Progenitor cell of endocrine pancreas (in vitro differentiated cells): ENCODE measurements at regions not wholly inside any gene's neighbourhood (a gene's known extent, or its start where the extent isn't known, plus 50 kb on each side); places are given as distances from the start of the nearest gene placed in this dataset.

Experiments used
- DNase-seq: peaks from one replicate; pipeline ENCODE4 v3.0.0; 2021; ENCODE audit warnings: low spot score; ENCODE audit not compliant: unreplicated experiment
- H3K27ac Mint-ChIP-seq: 2 replicates; pipeline ENCODE4 v1.8.0; 2021; ENCODE audit warnings: mild to moderate bottlenecking, moderate library complexity, mixed read lengths
- H3K27me3 Mint-ChIP-seq: 2 replicates; pipeline ENCODE4 v1.8.0; 2021; ENCODE audit warnings: mixed read lengths
- H3K36me3 Mint-ChIP-seq: 2 replicates; pipeline ENCODE4 v1.8.0; 2022; ENCODE audit warnings: mixed read lengths; ENCODE audit not compliant: insufficient read depth
- H3K4me1 Mint-ChIP-seq: 2 replicates; pipeline ENCODE4 v1.8.0; 2021; ENCODE audit warnings: low read depth, mixed read lengths
- H3K4me3 Mint-ChIP-seq: 2 replicates; pipeline ENCODE4 v1.8.0; 2021; ENCODE audit warnings: low read depth, mild to moderate bottlenecking, moderate library complexity, mixed read lengths
- H3K9me3 Mint-ChIP-seq: 2 replicates; pipeline ENCODE4 v1.8.0; 2021; ENCODE audit warnings: low read depth, mixed read lengths
- TF ChIP-seq, protein P1 (sequence below): fragments of 200-600 bp; sonication (generic); IDR thresholded peaks from one replicate; pipeline ENCODE4 v1.5.0; 2021; ENCODE audit warnings: antibody characterized with exemption, mild to moderate bottlenecking; ENCODE audit not compliant: unreplicated experiment

DNA sequence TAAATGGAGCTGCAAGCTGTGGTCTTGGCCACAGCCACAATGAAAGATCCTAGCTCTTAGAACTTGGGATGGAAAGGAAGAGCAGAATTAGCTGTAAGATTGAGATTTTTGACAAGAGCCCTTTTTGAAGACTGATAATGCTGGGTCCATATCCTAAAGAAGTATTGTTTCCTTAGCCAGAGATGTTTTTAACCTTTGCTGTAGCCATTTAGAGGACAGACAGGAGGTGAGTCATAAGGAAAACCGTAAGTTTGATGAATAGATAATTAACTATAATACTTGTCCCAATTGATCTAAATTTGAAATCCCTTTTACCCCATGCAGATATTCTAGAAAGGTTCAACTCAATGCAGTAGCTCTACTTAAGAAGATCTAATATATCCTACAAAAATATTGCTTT lies 213.7 kb downstream of the HTR1B start:
- H3K4me1 Mint-ChIP-seq = no peaks in the 10 kb centered on the region
- DNase-seq = no peak
- no peak overlapping the region for H3K27ac Mint-ChIP-seq
- H3K27me3 Mint-ChIP-seq = no peaks in the 10 kb centered on the region
- H3K4me3 Mint-ChIP-seq = no peak overlapping the region
- TF ChIP-seq, protein P1, sequence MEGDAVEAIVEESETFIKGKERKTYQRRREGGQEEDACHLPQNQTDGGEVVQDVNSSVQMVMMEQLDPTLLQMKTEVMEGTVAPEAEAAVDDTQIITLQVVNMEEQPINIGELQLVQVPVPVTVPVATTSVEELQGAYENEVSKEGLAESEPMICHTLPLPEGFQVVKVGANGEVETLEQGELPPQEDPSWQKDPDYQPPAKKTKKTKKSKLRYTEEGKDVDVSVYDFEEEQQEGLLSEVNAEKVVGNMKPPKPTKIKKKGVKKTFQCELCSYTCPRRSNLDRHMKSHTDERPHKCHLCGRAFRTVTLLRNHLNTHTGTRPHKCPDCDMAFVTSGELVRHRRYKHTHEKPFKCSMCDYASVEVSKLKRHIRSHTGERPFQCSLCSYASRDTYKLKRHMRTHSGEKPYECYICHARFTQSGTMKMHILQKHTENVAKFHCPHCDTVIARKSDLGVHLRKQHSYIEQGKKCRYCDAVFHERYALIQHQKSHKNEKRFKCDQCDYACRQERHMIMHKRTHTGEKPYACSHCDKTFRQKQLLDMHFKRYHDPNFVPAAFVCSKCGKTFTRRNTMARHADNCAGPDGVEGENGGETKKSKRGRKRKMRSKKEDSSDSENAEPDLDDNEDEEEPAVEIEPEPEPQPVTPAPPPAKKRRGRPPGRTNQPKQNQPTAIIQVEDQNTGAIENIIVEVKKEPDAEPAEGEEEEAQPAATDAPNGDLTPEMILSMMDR = no peak
- H3K9me3 Mint-ChIP-seq = peaks cover 3% of the 10 kb centered on the region
- no peaks in the 10 kb centered on the region for H3K36me3 Mint-ChIP-seq

DNA sequence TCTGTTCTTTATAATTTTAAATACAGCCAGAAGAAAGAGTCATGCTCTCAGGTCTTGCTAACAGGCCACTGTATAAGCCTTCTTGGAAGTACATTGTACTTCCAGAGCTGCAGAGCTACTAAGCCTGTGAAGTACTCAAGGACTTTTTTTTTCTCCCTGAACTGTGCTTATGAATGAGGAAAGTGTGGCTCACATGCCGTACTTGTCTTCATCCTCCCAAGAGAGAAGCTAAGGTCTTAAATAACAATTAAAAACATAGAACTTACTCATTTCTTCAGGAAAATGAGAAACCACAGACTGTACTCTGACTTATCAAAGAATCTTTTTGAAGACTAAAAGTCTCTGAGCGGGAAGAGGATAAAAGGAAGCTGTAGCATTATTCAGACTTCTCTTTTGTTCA lies 218.3 kb downstream of the HTR1B start:
- H3K27ac Mint-ChIP-seq = no peak overlapping the region
- DNase-seq = no peak
- H3K4me1 Mint-ChIP-seq = no peaks in the 10 kb centered on the region
- H3K9me3 Mint-ChIP-seq = no peaks in the 10 kb centered on the region
- TF ChIP-seq, protein P1 = no peak
- H3K36me3 Mint-ChIP-seq = no peaks in the 10 kb centered on the region
- no peaks in the 10 kb centered on the region for H3K27me3 Mint-ChIP-seq
- no peak overlapping the region for H3K4me3 Mint-ChIP-seq

DNA sequence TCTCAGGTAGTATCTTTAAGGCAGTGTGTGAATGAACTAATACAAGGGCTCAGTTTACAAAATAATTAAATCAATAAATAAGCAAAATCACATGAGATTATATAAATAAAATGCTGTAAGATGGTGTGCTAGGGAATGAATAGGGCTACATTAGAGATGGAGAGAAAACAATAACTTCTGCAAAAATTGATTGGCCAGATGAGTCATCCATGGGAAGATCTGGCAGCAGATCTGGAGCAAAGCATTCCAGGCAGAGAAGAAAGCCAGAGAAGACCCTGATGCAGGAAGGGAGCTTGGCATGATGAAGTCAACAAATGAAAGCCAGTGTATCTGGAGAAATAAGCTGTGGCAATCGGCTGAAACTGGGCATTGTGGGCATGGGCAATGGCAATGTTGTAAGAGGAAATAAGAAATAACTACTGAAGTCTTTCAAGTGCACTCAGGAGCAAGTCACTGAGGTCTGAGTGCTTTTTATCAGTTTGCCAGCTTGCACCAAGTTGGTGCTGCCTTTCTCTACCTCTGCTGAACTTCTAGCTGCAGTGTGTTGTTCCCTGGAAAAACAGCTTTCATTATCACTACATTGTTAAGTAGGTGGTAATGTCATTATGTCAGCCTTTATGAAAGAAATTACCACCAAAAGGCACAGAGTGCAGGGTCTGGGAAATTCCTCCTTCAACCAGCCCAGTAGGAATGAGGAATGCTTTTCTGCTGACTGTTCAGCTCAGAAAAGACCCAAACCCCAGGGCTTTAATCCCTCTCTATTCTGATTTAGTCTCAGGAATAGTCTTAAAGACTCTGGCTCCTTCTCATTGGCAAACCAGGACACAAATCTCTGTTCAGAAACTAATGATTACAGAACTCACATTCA lies 231.6 kb downstream of the HTR1B start:
- TF ChIP-seq, protein P1 = no peak
- H3K4me1 Mint-ChIP-seq = peaks cover 5% of the 10 kb centered on the region
- no peaks in the 10 kb centered on the region for H3K27me3 Mint-ChIP-seq
- no peak overlapping the region for H3K27ac Mint-ChIP-seq
- H3K4me3 Mint-ChIP-seq = no peak overlapping the region
- no peak for DNase-seq
- no peaks in the 10 kb centered on the region for H3K36me3 Mint-ChIP-seq
- no peaks in the 10 kb centered on the region for H3K9me3 Mint-ChIP-seq

DNA sequence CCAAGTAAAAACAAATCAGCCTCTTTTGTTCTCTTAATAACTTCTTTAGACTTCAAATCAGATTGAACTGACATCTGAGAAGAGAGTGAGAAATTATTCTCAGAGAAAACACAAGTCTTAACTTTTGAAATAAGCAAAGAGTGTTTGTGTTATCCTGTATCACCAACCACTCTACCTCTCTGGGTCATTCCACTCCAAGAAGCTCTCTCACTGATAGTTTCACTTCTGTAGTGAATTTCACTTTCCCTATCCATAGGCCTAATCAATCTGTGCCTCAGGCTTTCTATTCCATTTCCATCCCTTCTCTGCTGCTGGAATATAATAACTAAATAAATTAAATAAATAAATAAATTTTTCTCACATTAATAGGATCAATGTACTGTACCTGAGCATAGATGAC lies 235.0 kb downstream of the HTR1B start:
- H3K36me3 Mint-ChIP-seq = peaks cover 2% of the 10 kb centered on the region

DNA sequence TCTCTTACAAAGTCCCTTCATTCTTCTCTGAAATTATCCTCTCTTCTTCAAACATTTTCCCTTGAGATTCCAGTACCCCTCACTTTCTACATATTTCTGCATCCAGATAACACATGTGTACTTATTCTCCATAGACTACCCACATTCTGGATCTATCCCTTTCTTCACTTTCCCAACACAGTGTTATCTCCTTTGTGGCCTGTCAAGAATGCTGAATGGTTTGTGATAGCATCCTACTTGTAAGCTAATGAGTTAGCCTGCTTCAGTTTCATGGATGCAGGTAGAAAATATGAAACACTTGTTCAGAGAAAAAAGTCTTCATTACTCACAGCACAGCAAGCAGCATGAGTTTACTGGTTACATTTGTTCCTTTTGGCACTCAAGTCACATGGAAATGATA lies 245.4 kb downstream of the HTR1B start:
- no peak overlapping the region for H3K4me3 Mint-ChIP-seq
- H3K36me3 Mint-ChIP-seq = peaks cover 3% of the 10 kb centered on the region
- H3K4me1 Mint-ChIP-seq = peaks cover 4% of the 10 kb centered on the region
- H3K27me3 Mint-ChIP-seq = no peaks in the 10 kb centered on the region
- TF ChIP-seq, protein P1 = no peak
- DNase-seq = no peak
- H3K27ac Mint-ChIP-seq = no peak overlapping the region
- H3K9me3 Mint-ChIP-seq = peaks cover 19% of the 10 kb centered on the region

More for the DNA sequence above, 235.0 kb downstream of the HTR1B start:
- TF ChIP-seq, protein P1 = no peak
- Mint-ChIP-seq H3K4me3 (no peak overlapping the region), H3K4me1 (peaks cover 7% of the 10 kb centered on the region), H3K27ac (no peak overlapping the region), H3K9me3 (peaks cover 4% of the 10 kb centered on the region), H3K27me3 (no peaks in the 10 kb centered on the region)
- DNase-seq = no peak
